GM23338 (cell line): ENCODE measurements at regions not wholly inside any gene's neighbourhood (a gene's known extent, or its start where the extent isn't known, plus 50 kb on each side); places are given as distances from the start of the nearest gene placed in this dataset.

ENCODE experiments used
- ATAC-seq: fragments of 200-7000 bp; cut with Tn5 transposase; 3 replicates; pipeline ENCODE4 v1.9.1; 2020
- DNase-seq: peaks from one replicate; pipeline ENCODE4 v3.0.0-alpha.2; 2015; ENCODE audit warnings: low spot score
- H2AFZ ChIP-seq: fragments of 200-600 bp; sonication (generic); 2 replicates; pipeline ENCODE4 v1.8.0; 2016; ENCODE audit warnings: antibody characterized with exemption, mild to moderate bottlenecking, moderate library complexity
- H3F3A ChIP-seq: fragments of 200-600 bp; sonication (generic); replicated peaks from 2 replicates; pipeline ENCODE4 v1.8.0; 2017; ENCODE audit warnings: antibody characterized with exemption, mixed run types, low read depth
- H3K27ac ChIP-seq: fragments of 200-600 bp; sonication (generic); 2 replicates; pipeline ENCODE4 v1.6.1; 2016; ENCODE audit warnings: low read depth
- H3K27me3 ChIP-seq: fragments of 200-600 bp; sonication (generic); 2 replicates; pipeline ENCODE4 v1.8.0; 2016; ENCODE audit warnings: mild to moderate bottlenecking, mixed run types, moderate library complexity; ENCODE audit not compliant: insufficient read depth
- H3K36me3 ChIP-seq: fragments of 200-600 bp; sonication (generic); 2 replicates; pipeline ENCODE4 v1.8.0; 2016; ENCODE audit warnings: mild to moderate bottlenecking; ENCODE audit not compliant: insufficient read depth
- H3K4me1 ChIP-seq: fragments of 200-600 bp; sonication (generic); 2 replicates; pipeline ENCODE4 v1.8.0; 2016; ENCODE audit warnings: mild to moderate bottlenecking, moderate library complexity; ENCODE audit not compliant: insufficient read depth
- H3K4me2 ChIP-seq: fragments of 200-600 bp; sonication (generic); 2 replicates; pipeline ENCODE4 v1.7.1; 2017; ENCODE audit warnings: mixed run types
- H3K4me3 ChIP-seq: fragments of 200-600 bp; sonication (generic); 2 replicates; pipeline ENCODE4 v1.6.1; 2016; ENCODE audit warnings: mixed run types
- H3K79me2 ChIP-seq: fragments of 200-600 bp; sonication (generic); replicated peaks from 2 replicates; pipeline ENCODE4 v1.8.0; 2017; ENCODE audit warnings: mild to moderate bottlenecking; ENCODE audit not compliant: insufficient read depth
- H3K9me2 ChIP-seq: fragments of 200-600 bp; sonication (generic); 2 replicates; pipeline ENCODE4 v1.8.0; 2017; ENCODE audit not compliant: insufficient read depth
- H4K20me1 ChIP-seq: fragments of 200-600 bp; sonication (generic); replicated peaks from 2 replicates; pipeline ENCODE4 v1.8.0; 2017; ENCODE audit warnings: mild to moderate bottlenecking; ENCODE audit not compliant: insufficient read depth
- H3K27ac Mint-ChIP-seq: 2 replicates; pipeline ENCODE4 v1.8.0; 2020; ENCODE audit warnings: inconsistent platforms, mild to moderate bottlenecking, moderate library complexity, mixed read lengths
- H3K27me3 Mint-ChIP-seq: 3 replicates; pipeline ENCODE4 v1.8.0; 2022; ENCODE audit warnings: low read depth, mild to moderate bottlenecking, moderate library complexity, mixed read lengths, inconsistent platforms; ENCODE audit not compliant: insufficient read depth, poor library complexity
- H3K36me3 Mint-ChIP-seq: 3 replicates; pipeline ENCODE4 v1.8.0; 2021; ENCODE audit warnings: low read depth, mild to moderate bottlenecking, inconsistent platforms, moderate library complexity, mixed read lengths
- H3K4me1 Mint-ChIP-seq: 3 replicates; pipeline ENCODE4 v1.8.0; 2020; ENCODE audit warnings: mild to moderate bottlenecking, inconsistent platforms, mixed read lengths
- H3K4me3 Mint-ChIP-seq: 3 replicates; pipeline ENCODE4 v1.8.0; 2021; ENCODE audit warnings: moderate library complexity, mild to moderate bottlenecking, inconsistent platforms, mixed read lengths
- H3K9me3 Mint-ChIP-seq: 3 replicates; pipeline ENCODE4 v1.8.0; 2020; ENCODE audit warnings: moderate library complexity, mild to moderate bottlenecking, inconsistent platforms, mixed read lengths
- REST ChIP-seq: IDR thresholded peaks from one replicate; pipeline ENCODE4 v1.6.1; 2018; ENCODE audit warnings: antibody characterized with exemption; ENCODE audit not compliant: unreplicated experiment
- ZNF331 ChIP-seq: fragments of 250-450 bp; sonication (Bioruptor Pico); IDR thresholded peaks from 2 replicates; pipeline ENCODE4 v1.5.0; 2020; ENCODE audit warnings: low read depth, mild to moderate bottlenecking, moderate library complexity
- TF ChIP-seq, protein P1 (sequence below): fragments of 250-450 bp; sonication (Bioruptor Pico); IDR thresholded peaks from 2 replicates; pipeline ENCODE4 v1.5.0; 2020; ENCODE audit warnings: mild to moderate bottlenecking, moderate library complexity
- TF ChIP-seq, protein P2 (sequence below): IDR thresholded peaks from 2 replicates; pipeline ENCODE4 v1.6.1; 2016; ENCODE audit warnings: antibody characterized with exemption

DNA sequence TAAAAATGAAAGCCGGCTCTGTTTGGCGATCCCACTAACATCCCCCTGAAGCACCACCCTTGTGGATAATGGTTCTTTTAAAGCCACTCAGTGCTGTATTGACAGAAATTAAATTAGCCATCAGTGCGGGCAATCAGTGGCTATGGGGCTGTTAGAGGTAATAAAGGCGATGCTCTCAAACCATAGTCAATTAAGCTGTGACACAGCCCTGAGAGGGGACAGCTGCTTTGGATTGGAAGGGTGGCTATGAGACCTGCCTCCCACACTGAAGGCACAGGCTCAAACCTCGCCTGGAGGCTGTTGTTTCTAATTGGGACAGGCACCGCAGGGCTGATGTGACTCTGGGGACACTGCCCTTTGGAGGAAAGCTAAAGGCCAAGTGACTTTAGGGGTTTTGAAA lies 562.2 kb downstream of the VRK1 start:
- no peaks in the 10 kb centered on the region for H3K36me3 ChIP-seq
- no peak overlapping the region for H2AFZ ChIP-seq
- Mint-ChIP-seq H3K4me3 (no peak overlapping the region), H3K4me1 (no peaks in the 10 kb centered on the region), H3K27me3 (peaks cover 7% of the 10 kb centered on the region), H3K27ac (no peak overlapping the region), H3K36me3 (no peaks in the 10 kb centered on the region), H3K9me3 (no peaks in the 10 kb centered on the region)
- H3K9me2 ChIP-seq: peaks cover 11% of the 10 kb centered on the region; the same call in 1 of the 2 replicates
- ATAC-seq (no peak), DNase-seq (no peak)
- no peak overlapping the region for H3K4me3 ChIP-seq
- no peaks in the 10 kb centered on the region for H3K4me1 ChIP-seq
- no peaks in the 10 kb centered on the region for H3K79me2 ChIP-seq
- no peak overlapping the region for H3K4me2 ChIP-seq
- H4K20me1 ChIP-seq: no peaks in the 10 kb centered on the region
- TF ChIP-seq, protein P1, sequence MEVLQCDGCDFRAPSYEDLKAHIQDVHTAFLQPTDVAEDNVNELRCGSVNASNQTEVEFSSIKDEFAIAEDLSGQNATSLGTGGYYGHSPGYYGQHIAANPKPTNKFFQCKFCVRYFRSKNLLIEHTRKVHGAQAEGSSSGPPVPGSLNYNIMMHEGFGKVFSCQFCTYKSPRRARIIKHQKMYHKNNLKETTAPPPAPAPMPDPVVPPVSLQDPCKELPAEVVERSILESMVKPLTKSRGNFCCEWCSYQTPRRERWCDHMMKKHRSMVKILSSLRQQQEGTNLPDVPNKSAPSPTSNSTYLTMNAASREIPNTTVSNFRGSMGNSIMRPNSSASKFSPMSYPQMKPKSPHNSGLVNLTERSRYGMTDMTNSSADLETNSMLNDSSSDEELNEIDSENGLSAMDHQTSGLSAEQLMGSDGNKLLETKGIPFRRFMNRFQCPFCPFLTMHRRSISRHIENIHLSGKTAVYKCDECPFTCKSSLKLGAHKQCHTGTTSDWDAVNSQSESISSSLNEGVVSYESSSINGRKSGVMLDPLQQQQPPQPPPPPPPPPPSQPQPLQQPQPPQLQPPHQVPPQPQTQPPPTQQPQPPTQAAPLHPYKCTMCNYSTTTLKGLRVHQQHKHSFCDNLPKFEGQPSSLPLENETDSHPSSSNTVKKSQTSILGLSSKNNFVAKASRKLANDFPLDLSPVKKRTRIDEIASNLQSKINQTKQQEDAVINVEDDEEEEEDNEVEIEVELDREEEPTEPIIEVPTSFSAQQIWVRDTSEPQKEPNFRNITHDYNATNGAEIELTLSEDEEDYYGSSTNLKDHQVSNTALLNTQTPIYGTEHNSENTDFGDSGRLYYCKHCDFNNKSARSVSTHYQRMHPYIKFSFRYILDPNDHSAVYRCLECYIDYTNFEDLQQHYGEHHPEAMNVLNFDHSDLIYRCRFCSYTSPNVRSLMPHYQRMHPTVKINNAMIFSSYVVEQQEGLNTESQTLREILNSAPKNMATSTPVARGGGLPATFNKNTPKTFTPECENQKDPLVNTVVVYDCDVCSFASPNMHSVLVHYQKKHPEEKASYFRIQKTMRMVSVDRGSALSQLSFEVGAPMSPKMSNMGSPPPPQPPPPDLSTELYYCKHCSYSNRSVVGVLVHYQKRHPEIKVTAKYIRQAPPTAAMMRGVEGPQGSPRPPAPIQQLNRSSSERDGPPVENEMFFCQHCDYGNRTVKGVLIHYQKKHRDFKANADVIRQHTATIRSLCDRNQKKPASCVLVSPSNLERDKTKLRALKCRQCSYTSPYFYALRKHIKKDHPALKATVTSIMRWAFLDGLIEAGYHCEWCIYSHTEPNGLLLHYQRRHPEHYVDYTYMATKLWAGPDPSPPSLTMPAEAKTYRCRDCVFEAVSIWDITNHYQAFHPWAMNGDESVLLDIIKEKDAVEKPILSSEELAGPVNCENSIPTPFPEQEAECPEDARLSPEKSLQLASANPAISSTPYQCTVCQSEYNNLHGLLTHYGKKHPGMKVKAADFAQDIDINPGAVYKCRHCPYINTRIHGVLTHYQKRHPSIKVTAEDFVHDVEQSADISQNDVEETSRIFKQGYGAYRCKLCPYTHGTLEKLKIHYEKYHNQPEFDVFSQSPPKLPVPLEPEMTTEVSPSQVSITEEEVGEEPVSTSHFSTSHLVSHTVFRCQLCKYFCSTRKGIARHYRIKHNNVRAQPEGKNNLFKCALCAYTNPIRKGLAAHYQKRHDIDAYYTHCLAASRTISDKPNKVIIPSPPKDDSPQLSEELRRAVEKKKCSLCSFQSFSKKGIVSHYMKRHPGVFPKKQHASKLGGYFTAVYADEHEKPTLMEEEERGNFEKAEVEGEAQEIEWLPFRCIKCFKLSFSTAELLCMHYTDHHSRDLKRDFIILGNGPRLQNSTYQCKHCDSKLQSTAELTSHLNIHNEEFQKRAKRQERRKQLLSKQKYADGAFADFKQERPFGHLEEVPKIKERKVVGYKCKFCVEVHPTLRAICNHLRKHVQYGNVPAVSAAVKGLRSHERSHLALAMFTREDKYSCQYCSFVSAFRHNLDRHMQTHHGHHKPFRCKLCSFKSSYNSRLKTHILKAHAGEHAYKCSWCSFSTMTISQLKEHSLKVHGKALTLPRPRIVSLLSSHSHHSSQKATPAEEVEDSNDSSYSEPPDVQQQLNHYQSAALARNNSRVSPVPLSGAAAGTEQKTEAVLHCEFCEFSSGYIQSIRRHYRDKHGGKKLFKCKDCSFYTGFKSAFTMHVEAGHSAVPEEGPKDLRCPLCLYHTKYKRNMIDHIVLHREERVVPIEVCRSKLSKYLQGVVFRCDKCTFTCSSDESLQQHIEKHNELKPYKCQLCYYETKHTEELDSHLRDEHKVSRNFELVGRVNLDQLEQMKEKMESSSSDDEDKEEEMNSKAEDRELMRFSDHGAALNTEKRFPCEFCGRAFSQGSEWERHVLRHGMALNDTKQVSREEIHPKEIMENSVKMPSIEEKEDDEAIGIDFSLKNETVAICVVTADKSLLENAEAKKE: no peak
- no peak for TF ChIP-seq REST
- TF ChIP-seq, protein P2, sequence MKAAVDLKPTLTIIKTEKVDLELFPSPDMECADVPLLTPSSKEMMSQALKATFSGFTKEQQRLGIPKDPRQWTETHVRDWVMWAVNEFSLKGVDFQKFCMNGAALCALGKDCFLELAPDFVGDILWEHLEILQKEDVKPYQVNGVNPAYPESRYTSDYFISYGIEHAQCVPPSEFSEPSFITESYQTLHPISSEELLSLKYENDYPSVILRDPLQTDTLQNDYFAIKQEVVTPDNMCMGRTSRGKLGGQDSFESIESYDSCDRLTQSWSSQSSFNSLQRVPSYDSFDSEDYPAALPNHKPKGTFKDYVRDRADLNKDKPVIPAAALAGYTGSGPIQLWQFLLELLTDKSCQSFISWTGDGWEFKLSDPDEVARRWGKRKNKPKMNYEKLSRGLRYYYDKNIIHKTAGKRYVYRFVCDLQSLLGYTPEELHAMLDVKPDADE: no peak
- no peak for TF ChIP-seq ZNF331
- H3F3A ChIP-seq: no peaks in the 10 kb centered on the region
- H3K27me3 ChIP-seq: no peaks in the 10 kb centered on the region
- H3K27ac ChIP-seq: no peak overlapping the region
